NCI-H748 treated with DMSO at 0.1 percent for 48 hours (cell line): ENCODE measurements at regions not wholly inside any gene's neighbourhood (a gene's known extent, or its start where the extent isn't known, plus 50 kb on each side); places are given as distances from the start of the nearest gene placed in this dataset.
"Not testable (repeated sequence)": the region's sequence is repeated elsewhere in the genome, so short reads cannot be mapped to it uniquely, and the experiment has no call there.

Experiments
- DNase-seq: peaks from one replicate; lab custom pipeline; 2025; lab: John Stamatoyannopoulos, UW

GRCh38 chr5:27144456-27144855, 106.1 kb upstream of the CDH9 start:
- DNase-seq, result no peak

GRCh38 chr5:27140831-27141230, 102.4 kb upstream of the CDH9 start:
- DNase-seq, result no peak

- DNase-seq, result peak; percentile 31
Measured at GRCh38 chr5:27130587-27130986, 92.2 kb upstream of the CDH9 start.

- no peak for DNase-seq
Measured at GRCh38 chr5:27129926-27130325, 91.5 kb upstream of the CDH9 start.

GRCh38 chr5:27125856-27126255, 87.5 kb upstream of the CDH9 start:
- DNase-seq, result no peak

- DNase-seq, result peak; percentile 75
Measured at GRCh38 chr5:27124590-27124989, 86.2 kb upstream of the CDH9 start.

- DNase-seq, result not testable (repeated sequence)
Measured at GRCh38 chr5:27119736-27120321, 81.4 kb upstream of the CDH9 start.

GRCh38 chr5:27103486-27103885, 65.1 kb upstream of the CDH9 start:
- DNase-seq, result no peak

GRCh38 chr5:27095761-27096160, 57.4 kb upstream of the CDH9 start:
- DNase-seq, result not testable (repeated sequence)

GRCh38 chr5:27093279-27093678, 54.9 kb upstream of the CDH9 start:
- no peak for DNase-seq

- no peak for DNase-seq
Measured at GRCh38 chr5:27091858-27092257, 53.5 kb upstream of the CDH9 start.

GRCh38 chr5:27088822-27089221, 50.4 kb upstream of the CDH9 start:
- DNase-seq, result not testable (repeated sequence)
